Lower leg skin (tissue), 3 donors: ENCODE measurements at regions not wholly inside any gene's neighbourhood (a gene's known extent, or its start where the extent isn't known, plus 50 kb on each side); places are given as distances from the start of the nearest gene placed in this dataset.

Experiments
- CTCF ChIP-seq, 3 donors: fragments of 450-650 bp; IDR thresholded peaks; one replicate each; pipeline ENCODE4 v1.5.1; 2016; ENCODE audit warnings: antibody characterized with exemption in 3 of 3, mild to moderate bottlenecking in 3 of 3, moderate library complexity in 2 of 3
- POLR2A ChIP-seq, 2 donors: fragments of 450-650 bp; IDR thresholded peaks; one replicate each; pipeline ENCODE4 v1.6.1; 2016 to 2017; ENCODE audit warnings: antibody characterized with exemption in 2 of 2, mild to moderate bottlenecking in 1 of 2, moderate library complexity in 1 of 2

GRCh38 chr10:23694446-23694920 is 255.6 kb downstream of the OTUD1 start:
- TF ChIP-seq CTCF (IDR thresholded peaks at IDR 0.05) (no peak), POLR2A (IDR thresholded peaks at IDR 0.05) (no peak)
